ENCODE measurements at regions not wholly inside any gene's neighbourhood (a gene's known extent, or its start where the extent isn't known, plus 50 kb on each side); places are given as distances from the start of the nearest gene placed in this dataset.
A peak's percentile ranks its signal among the peaks of the same experiment; 100 is the strongest.

DNA sequence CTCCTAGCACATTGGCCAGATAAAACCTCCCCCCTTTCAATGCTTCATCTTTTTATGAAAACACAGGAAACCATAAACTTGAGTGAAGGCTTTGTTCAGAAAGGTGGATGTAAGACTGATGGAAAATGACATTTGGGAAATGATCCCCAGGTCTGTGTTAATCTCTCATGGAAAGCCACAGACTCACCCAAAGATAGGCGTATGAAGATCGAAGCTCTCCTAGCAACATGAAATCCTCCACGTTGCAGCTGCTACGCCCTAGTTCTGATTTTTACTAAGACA lies 63.4 kb upstream of the PTGR2 start:
- DNase-seq (no peak), ATAC-seq (ENCODE audit: low read depth) (no peak)
- ChIA-PET CTCF (interaction anchor here (0.6 to 4.5 kb wide), 4 partner anchors 29 to 144 kb away, joined by 3 to 32 read pairs (median 12); partner anchors contain the start of gene DNAL1), POLR2A (interaction anchor here (0.6 to 8.0 kb wide), 10 partner anchors 8 to 705 kb away, joined by 3 to 346 read pairs (median 4); partner anchors contain the start of gene NPC2)
- no peaks in the 10 kb centered on the region for H3K9me3 Mint-ChIP-seq
- peak overlapping the region; percentile 93 for H3K4me3 Mint-ChIP-seq
- H3K27ac Mint-ChIP-seq = peak overlapping the region; percentile 96
- intact Hi-C loops (cut with micrococcal nuclease) = no loop called here
- peaks cover 2% of the 10 kb centered on the region for H3K36me3 Mint-ChIP-seq (ENCODE audit: low read depth)
- H3K4me1 Mint-ChIP-seq = peaks cover 50% of the 10 kb centered on the region
- TF ChIP-seq, protein P1, sequence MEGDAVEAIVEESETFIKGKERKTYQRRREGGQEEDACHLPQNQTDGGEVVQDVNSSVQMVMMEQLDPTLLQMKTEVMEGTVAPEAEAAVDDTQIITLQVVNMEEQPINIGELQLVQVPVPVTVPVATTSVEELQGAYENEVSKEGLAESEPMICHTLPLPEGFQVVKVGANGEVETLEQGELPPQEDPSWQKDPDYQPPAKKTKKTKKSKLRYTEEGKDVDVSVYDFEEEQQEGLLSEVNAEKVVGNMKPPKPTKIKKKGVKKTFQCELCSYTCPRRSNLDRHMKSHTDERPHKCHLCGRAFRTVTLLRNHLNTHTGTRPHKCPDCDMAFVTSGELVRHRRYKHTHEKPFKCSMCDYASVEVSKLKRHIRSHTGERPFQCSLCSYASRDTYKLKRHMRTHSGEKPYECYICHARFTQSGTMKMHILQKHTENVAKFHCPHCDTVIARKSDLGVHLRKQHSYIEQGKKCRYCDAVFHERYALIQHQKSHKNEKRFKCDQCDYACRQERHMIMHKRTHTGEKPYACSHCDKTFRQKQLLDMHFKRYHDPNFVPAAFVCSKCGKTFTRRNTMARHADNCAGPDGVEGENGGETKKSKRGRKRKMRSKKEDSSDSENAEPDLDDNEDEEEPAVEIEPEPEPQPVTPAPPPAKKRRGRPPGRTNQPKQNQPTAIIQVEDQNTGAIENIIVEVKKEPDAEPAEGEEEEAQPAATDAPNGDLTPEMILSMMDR (IDR thresholded peaks at IDR 0.05) = no peak
- H3K27me3 Mint-ChIP-seq = no peaks in the 10 kb centered on the region

DNA sequence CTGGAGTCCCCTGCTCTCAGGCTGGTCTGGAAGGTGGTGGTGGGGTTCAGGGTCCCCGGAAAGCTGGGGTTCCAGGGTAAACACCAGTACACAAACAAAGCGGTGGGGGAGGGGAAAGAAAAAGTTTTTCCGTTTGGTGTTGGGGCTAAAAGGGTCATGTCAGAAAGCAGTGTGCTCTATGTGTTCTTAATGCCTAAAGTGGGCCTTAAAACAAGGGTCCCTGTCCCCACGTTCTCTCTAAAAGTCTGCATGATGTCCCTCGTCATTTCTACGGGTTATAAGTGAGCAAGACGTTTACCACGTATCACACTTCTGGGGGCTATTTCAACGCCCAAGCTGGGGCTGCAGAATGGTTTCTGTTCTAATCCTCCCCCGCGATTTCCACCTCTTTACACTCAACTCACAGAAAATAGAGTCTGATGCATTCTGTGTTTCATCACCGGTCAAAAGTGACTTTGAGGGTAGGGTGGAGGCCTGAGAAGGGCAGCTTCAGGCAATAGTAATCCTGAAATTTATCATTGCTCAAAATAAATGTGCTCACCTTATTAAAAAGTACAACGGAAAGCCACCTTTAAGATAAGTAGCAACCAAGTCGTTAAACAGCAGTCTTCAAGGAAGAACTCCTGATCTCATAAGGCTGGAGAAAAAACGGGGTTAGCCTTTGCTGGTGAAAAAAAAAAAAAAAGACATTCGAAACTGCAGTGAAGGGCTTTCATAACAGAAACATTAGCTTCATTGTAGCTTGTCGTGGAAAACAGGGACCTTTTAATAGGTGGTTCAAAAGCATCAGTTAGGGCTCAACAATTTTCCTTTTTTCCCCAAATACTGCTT lies 63.9 kb upstream of the PTGR2 start:
- Mint-ChIP-seq H3K27ac (peak overlapping the region; percentile 96), H3K36me3 (ENCODE audit: low read depth) (peaks cover 2% of the 10 kb centered on the region), H3K9me3 (no peaks in the 10 kb centered on the region), H3K27me3 (no peaks in the 10 kb centered on the region), H3K4me3 (peak overlapping the region; percentile 93), H3K4me1 (peaks cover 56% of the 10 kb centered on the region)
- ChIA-PET POLR2A (interaction anchor here (0.6 to 8.0 kb wide), 14 partner anchors 9 to 705 kb away, joined by 3 to 346 read pairs (median 5); partner anchors contain the start of genes ACOT2, NPC2, PTGR2 and ZNF410), CTCF (interaction anchor here (0.6 to 4.5 kb wide), 4 partner anchors 29 to 143 kb away, joined by 3 to 32 read pairs (median 12); partner anchors contain the start of gene DNAL1)
- ATAC-seq (ENCODE audit: low read depth) (no peak), DNase-seq (no peak)
- TF ChIP-seq, protein P1 (IDR thresholded peaks at IDR 0.05) = no peak
- intact Hi-C loops (cut with micrococcal nuclease) = loop anchor here (1.0 to 2.0 kb wide), 4 partner anchors 46 to 99 kb away; partner anchors contain the start of gene ZNF410

DNA sequence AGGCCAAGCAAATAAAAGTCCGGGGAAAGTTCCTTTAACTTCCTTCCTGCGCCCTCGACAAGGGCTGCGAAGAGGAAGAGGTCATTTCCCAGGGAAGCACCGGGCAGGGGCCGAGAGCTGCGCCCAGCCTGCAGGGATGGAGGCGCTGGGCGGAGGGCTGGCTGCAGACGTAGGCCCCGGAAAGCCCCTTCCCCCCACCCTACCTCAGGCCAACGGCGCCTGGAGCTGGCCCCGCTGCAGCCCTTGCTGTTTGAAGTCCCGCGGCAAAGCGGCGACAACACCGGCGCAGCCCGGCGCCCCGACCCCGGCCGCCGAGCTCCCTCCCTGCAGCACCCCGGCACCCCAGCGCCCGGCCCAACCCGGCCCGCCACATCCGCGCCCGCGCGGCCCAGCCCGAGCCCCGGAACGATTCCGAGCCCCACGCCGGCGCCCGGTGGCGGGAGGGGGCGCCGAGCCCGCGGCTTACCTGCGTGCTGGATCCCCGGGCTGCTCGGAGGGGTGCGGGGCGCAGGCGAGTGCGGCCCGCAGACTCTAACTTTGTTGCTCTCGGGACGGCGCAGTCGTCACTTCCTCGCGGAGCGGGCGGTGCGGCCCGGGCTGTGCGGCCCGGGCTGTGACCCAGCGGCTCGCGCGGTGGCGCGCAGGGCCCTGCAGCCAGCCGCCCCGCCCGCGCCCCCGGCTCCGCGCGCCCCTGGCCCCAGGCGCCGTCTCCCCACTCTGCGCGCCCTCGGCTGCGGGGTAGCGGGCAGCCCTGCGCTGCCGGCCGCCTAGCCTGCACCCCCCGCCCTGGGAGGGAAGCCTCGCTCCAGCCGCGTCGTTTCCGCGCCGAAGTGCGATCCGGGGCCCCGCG lies 64.8 kb upstream of the PTGR2 start:
- peaks cover 59% of the 10 kb centered on the region for H3K4me1 Mint-ChIP-seq
- no peaks in the 10 kb centered on the region for H3K9me3 Mint-ChIP-seq
- H3K27ac Mint-ChIP-seq = peak overlapping the region; percentile 96
- peak overlapping the region; percentile 93 for H3K4me3 Mint-ChIP-seq
- intact Hi-C loops (cut with micrococcal nuclease) = loop anchor here (1.0 to 2.0 kb wide), 6 partner anchors 17 to 99 kb away; partner anchors contain the start of gene ZNF410
- TF ChIP-seq, protein P1 (IDR thresholded peaks at IDR 0.05) = no peak
- ATAC-seq (ENCODE audit: low read depth) (peak; percentile 73), DNase-seq (peak; percentile 70)
- POLR2A ChIA-PET = interaction anchor here (0.6 to 8.0 kb wide), 18 partner anchors 9 to 351 kb away, joined by 3 to 346 read pairs (median 6); partner anchors contain the start of genes ACOT2, PNMA1, PTGR2 and ZNF410
- CTCF ChIA-PET = interaction anchor here (1.2 to 4.5 kb wide), 6 partner anchors 9 to 58 kb away, joined by 3 to 32 read pairs (median 8); a partner anchor contains a TSS
- H3K27me3 Mint-ChIP-seq = no peaks in the 10 kb centered on the region
- H3K36me3 Mint-ChIP-seq (ENCODE audit: low read depth) = peaks cover 2% of the 10 kb centered on the region

DNA sequence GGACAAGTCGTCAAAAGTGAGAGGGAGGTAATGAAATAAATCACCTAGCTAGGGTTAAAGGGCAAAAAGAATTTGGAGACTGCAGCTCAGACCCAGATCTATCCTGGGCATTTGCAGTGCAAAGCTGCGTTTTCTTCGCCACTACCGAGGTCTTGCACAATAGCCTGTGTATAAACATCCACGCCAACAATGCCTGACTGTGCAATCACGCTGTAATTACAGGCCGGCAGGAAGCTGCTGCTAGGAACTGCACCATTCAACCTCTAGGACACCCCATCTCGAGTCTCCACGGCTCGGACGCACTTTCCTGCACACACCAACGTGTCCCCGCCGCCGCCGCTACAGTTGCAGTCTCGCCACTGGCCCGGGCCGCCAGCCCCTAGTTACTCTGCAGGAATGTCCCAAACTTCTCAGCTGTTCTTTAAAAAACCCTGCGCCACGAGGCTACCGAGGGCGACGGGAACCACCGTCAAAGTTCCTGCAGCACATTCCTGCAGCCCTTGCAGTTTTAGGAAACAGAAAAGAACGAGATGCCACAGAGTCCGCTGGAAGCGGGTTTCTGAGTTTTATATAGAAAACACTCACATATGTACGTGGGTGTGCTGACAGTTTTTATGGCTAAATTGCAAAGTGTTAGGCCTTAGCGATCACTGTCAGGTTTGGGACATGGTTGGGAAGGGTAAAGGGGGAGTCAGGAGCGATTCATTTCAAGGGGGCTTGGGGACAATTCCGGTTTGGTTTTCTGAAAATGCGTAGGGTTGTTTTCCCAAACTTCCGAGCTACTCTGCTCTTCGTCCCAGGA lies 65.6 kb upstream of the PTGR2 start:
- TF ChIP-seq, protein P1 (IDR thresholded peaks at IDR 0.05) = no peak
- peak; percentile 51 for DNase-seq
- H3K27ac Mint-ChIP-seq = peak overlapping the region; percentile 89
- H3K4me1 Mint-ChIP-seq = peaks cover 59% of the 10 kb centered on the region
- ChIA-PET CTCF (interaction anchor here (0.8 to 4.5 kb wide), 11 partner anchors 9 to 57 kb away, joined by 3 to 32 read pairs (median 6); a partner anchor contains a TSS), POLR2A (interaction anchor here (0.5 to 8.0 kb wide), 15 partner anchors 8 to 207 kb away, joined by 3 to 346 read pairs (median 6); partner anchors contain the start of genes PNMA1 and ZNF410)
- peak overlapping the region; percentile 93 for H3K4me3 Mint-ChIP-seq
- ATAC-seq (ENCODE audit: low read depth) = peak; percentile 42
- H3K9me3 Mint-ChIP-seq = no peaks in the 10 kb centered on the region
- H3K36me3 Mint-ChIP-seq (ENCODE audit: low read depth) = peaks cover 2% of the 10 kb centered on the region
- H3K27me3 Mint-ChIP-seq = no peaks in the 10 kb centered on the region
- intact Hi-C loops (cut with micrococcal nuclease) = loop anchor here (1.0 to 2.0 kb wide), 5 partner anchors 16 to 67 kb away; a partner anchor contains a TSS
